Stimulated activated CD8-positive, alpha-beta memory T cell treated with anti-CD3 and anti-CD28 coated beads, Interleukin-7, amount 100 ng/mL, for 48 hours (primary cell): ENCODE measurements at regions not wholly inside any gene's neighbourhood (a gene's known extent, or its start where the extent isn't known, plus 50 kb on each side); places are given as distances from the start of the nearest gene placed in this dataset.

ENCODE experiments used
- DNase-seq, 2 donors: peaks; one replicate each; pipeline ENCODE4 v3.0.0-alpha.2; 2020; ENCODE audit warnings: low read depth in 1 of 2; ENCODE audit errors: extremely low read depth in 1 of 2

- DNase-seq = no peak
Observed at GRCh38 chr19:29395111-29395733, 130.6 kb upstream of the VSTM2B start.

- no peak for DNase-seq
Observed at GRCh38 chr19:29395734-29396414, 129.9 kb upstream of the VSTM2B start.

- no peak for DNase-seq
Observed at GRCh38 chr19:29396925-29397324, 128.9 kb upstream of the VSTM2B start.

GRCh38 chr19:29397748-29398147, 128.0 kb upstream of the VSTM2B start:
- DNase-seq = no peak

- DNase-seq = no peak
Observed at GRCh38 chr19:29399804-29400203, 126.0 kb upstream of the VSTM2B start.

GRCh38 chr19:29400917-29401711, 124.7 kb upstream of the VSTM2B start:
- no peak for DNase-seq

GRCh38 chr19:29401712-29402421, 123.9 kb upstream of the VSTM2B start:
- no peak for DNase-seq

GRCh38 chr19:29402563-29402962, 123.2 kb upstream of the VSTM2B start:
- no peak for DNase-seq

GRCh38 chr19:29404015-29404414, 121.8 kb upstream of the VSTM2B start:
- DNase-seq = no peak

GRCh38 chr19:29404951-29405727, 120.7 kb upstream of the VSTM2B start:
- DNase-seq = no peak

GRCh38 chr19:29405728-29405995, 120.1 kb upstream of the VSTM2B start:
- DNase-seq = no peak

- DNase-seq = no peak
Observed at GRCh38 chr19:29409076-29409862, 116.5 kb upstream of the VSTM2B start.

- no peak for DNase-seq
Observed at GRCh38 chr19:29410601-29411000, 115.2 kb upstream of the VSTM2B start.

GRCh38 chr19:29411113-29411581, 114.6 kb upstream of the VSTM2B start:
- no peak for DNase-seq

- DNase-seq = no peak
Observed at GRCh38 chr19:29413435-29413834, 112.4 kb upstream of the VSTM2B start.

- no peak for DNase-seq
Observed at GRCh38 chr19:29415507-29415906, 110.3 kb upstream of the VSTM2B start.

- DNase-seq = no peak
Observed at GRCh38 chr19:29417048-29417447, 108.7 kb upstream of the VSTM2B start.

GRCh38 chr19:29418201-29418600, 107.6 kb upstream of the VSTM2B start:
- DNase-seq = no peak

- no peak for DNase-seq
Observed at GRCh38 chr19:29420065-29420464, 105.7 kb upstream of the VSTM2B start.
